Endothelial cell (in vitro differentiated cells): ENCODE measurements at regions not wholly inside any gene's neighbourhood (a gene's known extent, or its start where the extent isn't known, plus 50 kb on each side); places are given as distances from the start of the nearest gene placed in this dataset.

Experiments
- DNase-seq: peaks from one replicate; pipeline ENCODE4 v3.0.0; 2021; ENCODE audit warnings: low spot score
- H3K27ac Mint-ChIP-seq: one replicate; pipeline ENCODE4 v1.8.0; 2021; ENCODE audit warnings: mixed read lengths, inconsistent platforms; ENCODE audit not compliant: unreplicated experiment
- H3K27me3 Mint-ChIP-seq: one replicate; pipeline ENCODE4 v1.8.0; 2021; ENCODE audit warnings: mild to moderate bottlenecking, moderate library complexity, mixed read lengths, inconsistent platforms; ENCODE audit not compliant: unreplicated experiment
- H3K36me3 Mint-ChIP-seq: one replicate; pipeline ENCODE4 v1.8.0; 2021; ENCODE audit warnings: mild to moderate bottlenecking, low read depth, mixed read lengths, inconsistent platforms; ENCODE audit not compliant: unreplicated experiment
- H3K4me1 Mint-ChIP-seq: one replicate; pipeline ENCODE4 v1.8.0; 2021; ENCODE audit warnings: mild to moderate bottlenecking, mixed read lengths, inconsistent platforms; ENCODE audit not compliant: unreplicated experiment
- H3K4me3 Mint-ChIP-seq: one replicate; pipeline ENCODE4 v1.8.0; 2021; ENCODE audit warnings: mild to moderate bottlenecking, mixed read lengths, inconsistent platforms; ENCODE audit not compliant: unreplicated experiment
- H3K9me3 Mint-ChIP-seq: one replicate; pipeline ENCODE4 v1.8.0; 2021; ENCODE audit warnings: mixed read lengths, inconsistent platforms; ENCODE audit not compliant: unreplicated experiment
- TF ChIP-seq, protein P1 (sequence below): fragments of 200-600 bp; sonication (generic); IDR thresholded peaks from one replicate; pipeline ENCODE4 v1.5.0; 2021; ENCODE audit warnings: antibody characterized with exemption; ENCODE audit not compliant: unreplicated experiment

DNA sequence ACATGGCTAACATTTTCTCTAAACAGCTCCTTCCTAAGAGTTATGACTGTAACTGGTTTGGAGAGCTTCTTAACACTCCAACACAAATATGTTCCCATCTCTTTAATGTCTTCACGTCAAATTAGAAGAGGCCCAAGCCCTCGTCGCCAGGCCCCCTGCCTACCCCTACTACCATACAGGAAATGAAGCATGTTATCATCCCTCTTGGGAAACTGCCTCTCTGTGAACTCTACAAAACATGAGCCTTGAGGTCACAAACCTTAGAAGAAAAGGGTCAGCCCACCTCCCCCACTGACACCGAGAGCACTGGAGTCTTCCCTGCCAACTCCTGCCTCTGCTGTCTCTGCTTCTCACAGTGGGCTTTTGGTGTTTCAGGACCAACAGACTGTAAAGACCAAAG, 243.1 kb upstream of the STT3B start:
- no peak overlapping the region for H3K27ac Mint-ChIP-seq
- peaks cover 24% of the 10 kb centered on the region for H3K4me1 Mint-ChIP-seq
- H3K27me3 Mint-ChIP-seq, result no peaks in the 10 kb centered on the region
- no peak for DNase-seq
- H3K4me3 Mint-ChIP-seq, result no peak overlapping the region
- H3K9me3 Mint-ChIP-seq, result no peaks in the 10 kb centered on the region
- H3K36me3 Mint-ChIP-seq, result no peaks in the 10 kb centered on the region
- TF ChIP-seq, protein P1, sequence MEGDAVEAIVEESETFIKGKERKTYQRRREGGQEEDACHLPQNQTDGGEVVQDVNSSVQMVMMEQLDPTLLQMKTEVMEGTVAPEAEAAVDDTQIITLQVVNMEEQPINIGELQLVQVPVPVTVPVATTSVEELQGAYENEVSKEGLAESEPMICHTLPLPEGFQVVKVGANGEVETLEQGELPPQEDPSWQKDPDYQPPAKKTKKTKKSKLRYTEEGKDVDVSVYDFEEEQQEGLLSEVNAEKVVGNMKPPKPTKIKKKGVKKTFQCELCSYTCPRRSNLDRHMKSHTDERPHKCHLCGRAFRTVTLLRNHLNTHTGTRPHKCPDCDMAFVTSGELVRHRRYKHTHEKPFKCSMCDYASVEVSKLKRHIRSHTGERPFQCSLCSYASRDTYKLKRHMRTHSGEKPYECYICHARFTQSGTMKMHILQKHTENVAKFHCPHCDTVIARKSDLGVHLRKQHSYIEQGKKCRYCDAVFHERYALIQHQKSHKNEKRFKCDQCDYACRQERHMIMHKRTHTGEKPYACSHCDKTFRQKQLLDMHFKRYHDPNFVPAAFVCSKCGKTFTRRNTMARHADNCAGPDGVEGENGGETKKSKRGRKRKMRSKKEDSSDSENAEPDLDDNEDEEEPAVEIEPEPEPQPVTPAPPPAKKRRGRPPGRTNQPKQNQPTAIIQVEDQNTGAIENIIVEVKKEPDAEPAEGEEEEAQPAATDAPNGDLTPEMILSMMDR, result no peak

DNA sequence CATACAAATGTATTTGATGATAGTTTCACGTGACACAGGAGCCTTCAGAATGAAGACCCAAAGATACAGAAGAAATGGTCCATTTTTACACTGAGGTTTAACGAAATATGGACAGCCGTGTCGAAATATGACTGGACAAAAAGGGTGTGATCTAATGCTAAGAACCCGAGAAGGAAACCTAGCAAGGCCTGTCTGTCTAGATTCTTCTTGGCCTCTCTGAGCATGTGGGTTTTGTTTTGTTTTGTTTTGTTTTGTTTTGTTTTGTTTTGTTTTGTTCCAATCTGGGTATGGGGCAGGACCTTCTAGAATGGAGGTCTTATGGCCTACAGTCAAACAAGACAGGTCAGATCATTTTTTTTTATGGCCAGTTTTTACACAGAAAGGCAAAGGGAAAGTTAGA, 242.7 kb upstream of the STT3B start:
- TF ChIP-seq, protein P1, result no peak
- H3K27ac Mint-ChIP-seq, result no peak overlapping the region

DNA sequence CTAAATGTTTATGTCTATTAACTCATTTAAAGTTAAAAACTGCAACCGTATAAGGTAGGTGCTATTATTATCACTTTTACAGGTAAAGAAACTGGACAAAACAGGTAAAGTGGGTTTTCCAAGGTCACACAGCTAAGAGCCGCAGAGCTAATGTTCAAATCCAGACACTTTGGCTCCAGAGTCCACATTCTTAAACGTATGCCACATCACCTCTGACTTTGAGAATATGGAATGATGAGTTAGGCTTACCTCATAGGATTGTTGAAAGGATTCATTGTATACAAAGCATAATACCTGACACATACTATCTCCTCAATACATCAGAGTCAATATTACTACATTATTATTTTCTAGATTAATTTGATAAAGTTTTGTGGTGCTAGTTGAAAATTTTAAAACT, 240.9 kb upstream of the STT3B start:
- Mint-ChIP-seq H3K4me3 (no peak overlapping the region), H3K36me3 (no peaks in the 10 kb centered on the region), H3K4me1 (peaks cover 34% of the 10 kb centered on the region), H3K27me3 (peaks cover 2% of the 10 kb centered on the region), H3K27ac (no peak overlapping the region), H3K9me3 (no peaks in the 10 kb centered on the region)
- no peak for DNase-seq
- TF ChIP-seq, protein P1, result no peak

More for the DNA sequence above, 242.7 kb upstream of the STT3B start:
- Mint-ChIP-seq H3K9me3 (no peaks in the 10 kb centered on the region), H3K36me3 (no peaks in the 10 kb centered on the region), H3K27me3 (no peaks in the 10 kb centered on the region), H3K4me1 (peaks cover 29% of the 10 kb centered on the region), H3K4me3 (no peak overlapping the region)
- no peak for DNase-seq

DNA sequence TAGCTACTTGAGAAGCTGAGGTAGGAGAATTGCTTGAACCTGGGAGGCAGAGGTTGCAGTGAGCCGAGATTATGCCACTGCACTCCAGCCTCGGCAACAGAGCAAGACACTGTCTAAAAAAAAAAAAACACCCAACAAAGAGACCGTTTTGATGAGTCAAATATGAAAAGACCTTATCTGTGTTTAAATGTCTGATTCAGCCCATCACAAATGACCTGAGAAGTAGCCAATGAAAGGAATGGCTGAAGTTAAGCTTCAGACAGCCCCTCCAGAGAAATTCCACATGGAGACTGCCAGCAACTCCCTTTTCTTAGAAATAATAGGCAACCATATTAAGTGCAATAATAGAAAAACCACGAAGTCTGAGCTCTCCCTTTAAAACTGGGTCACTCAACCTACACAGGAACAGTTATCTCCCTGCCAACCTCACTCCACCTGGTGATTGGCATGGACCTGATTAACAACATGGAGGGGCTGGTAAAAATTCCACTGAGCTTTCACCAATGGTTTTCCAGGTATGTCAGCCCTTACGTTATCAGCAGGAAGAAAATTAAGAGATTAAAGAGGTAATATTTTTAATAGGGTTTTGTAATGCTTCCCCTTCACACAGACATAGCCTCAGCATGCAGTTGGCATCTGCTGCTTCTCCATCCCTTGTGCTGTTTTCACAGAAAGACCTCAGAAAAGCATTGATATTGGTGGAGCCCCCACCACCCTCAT, 238.1 kb upstream of the STT3B start:
- DNase-seq, result no peak
- TF ChIP-seq, protein P1, result no peak
- Mint-ChIP-seq H3K36me3 (no peaks in the 10 kb centered on the region), H3K27me3 (peaks cover 2% of the 10 kb centered on the region), H3K4me1 (peaks cover 18% of the 10 kb centered on the region), H3K4me3 (no peak overlapping the region), H3K9me3 (no peaks in the 10 kb centered on the region), H3K27ac (no peak overlapping the region)

DNA sequence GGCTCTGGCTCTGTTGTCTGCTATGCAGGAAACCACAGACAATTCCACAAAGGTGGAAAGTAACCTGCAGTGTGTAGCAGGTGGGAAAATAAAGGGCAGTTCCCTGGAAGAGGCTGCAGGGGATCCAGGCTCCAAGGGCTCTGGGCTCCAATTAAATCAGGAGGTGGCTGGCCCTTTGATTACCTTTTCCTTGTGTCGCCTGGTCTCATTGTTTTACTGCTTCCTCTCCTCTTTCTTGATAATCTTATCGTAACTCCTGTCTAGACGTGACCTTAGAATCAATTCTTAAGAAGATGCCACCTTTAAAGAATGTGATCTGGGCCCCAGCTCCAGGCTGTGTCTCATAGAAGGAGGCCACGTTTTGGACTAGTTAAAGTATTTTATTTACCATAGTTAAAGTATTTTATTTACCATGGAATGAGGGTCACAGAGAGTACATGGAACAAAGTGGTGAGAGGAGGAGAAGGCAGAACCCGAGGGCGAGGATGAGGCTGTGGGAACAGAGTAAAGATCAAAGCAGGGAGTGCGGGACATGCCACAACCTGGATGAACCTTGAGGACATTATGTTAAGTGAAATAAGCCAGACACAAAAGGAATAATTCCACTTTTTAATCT, 237.5 kb upstream of the STT3B start:
- no peaks in the 10 kb centered on the region for H3K36me3 Mint-ChIP-seq
- H3K27ac Mint-ChIP-seq, result no peak overlapping the region
- no peak for DNase-seq

More for the DNA sequence above, 237.5 kb upstream of the STT3B start:
- Mint-ChIP-seq H3K4me3 (no peak overlapping the region), H3K9me3 (no peaks in the 10 kb centered on the region), H3K27me3 (peaks cover 4% of the 10 kb centered on the region), H3K4me1 (peaks cover 11% of the 10 kb centered on the region)
- TF ChIP-seq, protein P1, result no peak
